H54 (cell line): ENCODE measurements at regions not wholly inside any gene's neighbourhood (a gene's known extent, or its start where the extent isn't known, plus 50 kb on each side); places are given as distances from the start of the nearest gene placed in this dataset.
"Not testable (repeated sequence)": the region's sequence is repeated elsewhere in the genome, so short reads cannot be mapped to it uniquely, and the experiment has no call there.

Experiments
- DNase-seq: peaks from one replicate; pipeline ENCODE4 v3.0.0; 2011; ENCODE audit warnings: low spot score, mixed read lengths; ENCODE audit not compliant: insufficient read length
- FAIRE-seq: peaks from 3 replicates; lab custom pipeline; 2011; peaks lifted over from hg19 to GRCh38; lab: Jason Lieb, UNC
- POLR2A ChIP-seq: IDR thresholded peaks from 2 replicates; pipeline ENCODE4 v1.6.1; 2011; ENCODE audit warnings: low read depth, mild to moderate bottlenecking, low read length

DNA sequence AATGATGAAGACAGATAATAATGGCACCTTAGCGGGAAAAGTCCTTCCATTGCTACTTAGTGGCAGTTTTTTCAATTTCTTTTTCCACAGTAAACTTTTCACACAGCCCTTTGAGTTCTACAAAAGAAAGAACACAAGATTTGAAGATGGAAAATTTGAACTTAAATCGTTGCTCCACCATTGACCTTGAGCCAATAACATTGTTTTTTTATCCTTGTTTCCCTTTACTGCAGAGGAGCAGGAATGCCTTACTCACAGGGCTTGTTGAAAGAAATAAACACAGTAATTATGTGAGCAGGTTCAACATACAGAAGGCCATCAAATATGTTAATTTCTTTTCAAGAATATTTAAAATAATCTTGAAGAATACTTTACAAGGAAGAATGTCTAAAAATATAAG lies 181.5 kb upstream of the KRR1 start:
- TF ChIP-seq POLR2A, result no peak
- FAIRE-seq (no peak), DNase-seq (no peak)

DNA sequence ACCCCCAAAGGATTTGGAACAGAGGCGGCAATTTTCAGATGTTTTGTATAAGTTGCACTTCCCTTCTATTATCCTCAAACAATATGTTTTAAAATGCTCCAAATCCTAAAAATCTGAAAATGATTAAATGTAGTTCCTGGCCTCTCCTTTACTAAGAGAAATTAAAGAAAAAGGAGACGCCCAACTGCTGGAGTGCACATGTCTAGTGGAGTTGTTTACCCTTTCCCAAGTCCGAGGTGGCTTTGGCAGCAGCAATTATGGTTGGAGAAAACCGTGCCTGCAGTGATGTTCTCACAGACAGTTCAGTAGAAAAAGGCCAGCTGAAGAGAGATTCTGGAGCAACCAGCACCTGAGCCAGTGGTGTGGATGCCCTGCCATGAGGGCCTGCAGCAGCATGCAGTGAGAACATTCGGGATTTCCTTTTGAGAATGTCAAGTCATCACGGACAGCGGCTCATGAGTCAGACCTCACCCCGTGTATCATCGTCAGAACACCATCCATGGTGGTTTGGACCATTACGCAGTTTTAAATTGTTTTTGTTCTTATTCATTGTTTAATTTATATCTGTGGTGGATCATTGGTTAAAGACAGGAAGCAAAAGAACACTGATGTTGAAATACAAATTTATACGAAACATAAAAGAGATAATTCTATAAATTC lies 179.0 kb upstream of the KRR1 start:
- peak; percentile 40 for DNase-seq
- no peak for TF ChIP-seq POLR2A
- peak; percentile 99 for FAIRE-seq

DNA sequence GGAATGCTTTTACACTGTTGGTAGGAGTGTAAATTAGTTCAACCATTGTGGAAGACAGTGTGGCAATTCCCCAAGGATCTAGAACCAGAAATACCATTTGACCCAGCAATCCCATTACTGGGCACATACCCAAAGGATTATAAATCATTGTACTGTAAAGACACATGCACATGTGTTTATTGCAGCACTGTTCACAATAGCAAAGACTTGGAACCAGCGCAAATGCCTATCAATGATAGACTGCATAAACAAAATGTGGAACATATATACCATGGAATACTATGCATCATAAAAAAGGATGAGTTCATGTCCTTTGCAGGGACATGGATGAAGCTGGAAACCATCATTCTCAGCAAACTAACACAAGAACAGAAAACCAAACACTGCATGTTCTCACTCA lies 174.8 kb upstream of the KRR1 start:
- not testable (repeated sequence) for DNase-seq, FAIRE-seq

DNA sequence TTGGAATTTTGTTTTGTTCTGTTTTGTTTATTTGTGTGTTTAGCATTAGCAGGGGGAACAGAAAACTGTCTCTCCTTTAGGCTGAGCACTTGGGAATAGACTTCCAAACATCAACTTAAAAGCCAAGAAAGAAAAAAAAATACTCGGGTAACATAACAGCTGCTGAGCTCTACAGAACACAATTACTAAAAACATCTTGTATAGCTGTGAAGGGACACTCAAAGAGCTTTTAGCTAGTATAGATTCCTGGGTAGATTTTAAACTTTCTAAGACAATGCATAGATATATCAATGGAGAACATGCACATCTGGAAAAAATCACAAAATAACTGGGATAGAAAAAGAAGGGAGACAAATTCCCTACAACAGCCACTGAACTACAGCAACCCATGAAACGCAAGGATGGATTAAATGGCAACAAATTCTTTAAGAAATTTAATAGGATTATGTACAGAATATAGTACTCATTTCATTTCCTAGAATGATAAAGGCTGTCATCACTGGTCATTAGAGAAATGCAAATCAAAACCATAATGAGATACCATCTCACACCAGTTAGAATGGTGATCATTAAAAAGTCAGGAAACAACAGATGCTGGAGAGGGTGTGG lies 174.3 kb upstream of the KRR1 start:
- no peak for DNase-seq
- no peak for FAIRE-seq
- no peak for TF ChIP-seq POLR2A

DNA sequence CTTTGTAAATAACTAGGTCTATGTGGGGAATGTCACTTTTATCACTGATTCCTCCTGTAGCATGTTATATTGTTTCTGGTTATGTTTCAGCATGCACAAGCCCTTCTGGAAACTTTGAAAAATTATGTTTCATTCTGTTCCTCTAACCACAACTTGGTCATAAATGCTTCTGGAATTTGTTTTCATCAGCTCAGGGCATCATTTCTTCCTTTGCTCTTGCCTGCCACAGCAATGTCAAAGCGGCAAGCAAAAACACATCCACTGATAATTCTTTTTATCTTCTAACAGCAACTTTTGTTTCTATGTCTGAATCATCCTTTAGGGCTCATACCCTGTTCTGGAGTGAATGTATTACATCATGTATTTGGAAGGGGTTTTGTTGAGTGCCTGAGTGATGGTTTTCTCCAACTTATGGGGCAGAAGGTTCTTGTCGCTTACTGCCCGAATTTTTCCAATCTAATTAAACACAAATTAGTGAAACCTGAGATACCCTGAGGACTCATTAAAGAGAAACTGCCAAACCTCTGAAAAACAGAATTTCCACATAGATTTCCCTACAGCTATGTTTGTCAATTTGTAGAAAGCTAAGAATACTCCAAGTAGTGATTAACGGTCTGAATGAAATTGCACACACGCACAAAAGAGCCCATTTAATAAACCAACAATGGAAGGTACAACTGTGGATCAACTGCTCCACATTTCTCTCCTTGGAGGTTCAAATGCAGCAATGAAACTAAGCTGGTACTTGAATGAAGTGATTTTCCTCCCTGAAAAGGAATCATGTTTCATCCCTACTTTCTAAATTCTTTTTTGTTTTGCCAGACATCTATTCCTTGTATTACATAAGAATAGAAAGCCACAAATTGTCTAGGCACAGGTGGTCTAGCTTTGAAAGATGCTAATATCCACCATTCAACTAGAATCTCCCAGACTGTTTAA lies 173.5 kb upstream of the KRR1 start:
- FAIRE-seq (peak; percentile 82), DNase-seq (no peak)

DNA sequence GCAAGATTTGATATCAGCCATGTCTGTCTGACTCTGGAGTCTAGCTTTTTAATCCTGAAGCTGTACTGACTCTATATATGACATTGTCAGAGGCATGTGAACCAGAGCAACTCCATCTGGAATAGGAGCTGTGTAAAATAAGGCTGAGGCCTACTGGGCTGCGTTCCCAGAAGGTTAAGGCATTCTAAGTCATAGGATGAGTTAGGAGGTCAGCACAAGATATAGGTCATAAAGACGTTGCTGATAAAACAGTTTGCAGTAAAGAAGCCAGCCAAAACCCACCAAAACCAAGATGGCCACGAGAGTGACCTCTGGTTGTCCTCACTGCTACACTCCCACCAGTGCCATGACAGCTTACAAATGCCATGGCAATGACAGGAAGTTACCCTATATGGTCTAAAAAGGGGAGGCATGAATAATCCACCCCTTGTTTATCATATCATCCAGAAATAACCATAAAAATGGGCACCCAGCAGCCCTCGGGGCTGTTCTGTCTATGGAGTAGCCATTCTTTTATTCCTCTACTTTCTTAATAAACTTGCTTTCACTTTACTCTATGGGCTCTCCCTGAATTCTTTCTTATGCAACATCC lies 172.7 kb upstream of the KRR1 start:
- DNase-seq, result not testable (repeated sequence)

More for the DNA sequence above, 173.5 kb upstream of the KRR1 start:
- TF ChIP-seq POLR2A, result no peak

DNA sequence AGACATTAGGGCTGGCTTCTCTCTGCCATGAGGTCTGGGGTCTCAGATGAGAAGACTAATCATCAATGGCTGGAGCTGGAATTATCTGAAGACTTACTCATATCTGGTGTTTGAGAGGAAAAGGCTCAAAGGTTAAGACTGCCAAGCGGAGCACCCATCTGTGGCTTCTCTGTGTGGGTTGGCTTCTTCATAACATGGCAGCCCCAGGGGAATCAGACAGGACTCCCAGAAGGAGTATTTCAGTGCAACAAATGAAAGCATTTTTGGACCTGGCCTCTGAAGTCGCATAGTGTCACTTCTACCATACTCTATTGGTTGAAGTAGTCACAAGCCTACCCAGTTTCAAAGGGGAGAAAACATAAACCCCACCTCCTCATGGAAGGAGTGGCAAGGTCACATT lies 171.8 kb upstream of the KRR1 start:
- no peak for TF ChIP-seq POLR2A
- DNase-seq (no peak), FAIRE-seq (peak; percentile 55)

More for the DNA sequence above, 172.7 kb upstream of the KRR1 start:
- FAIRE-seq, result not testable (repeated sequence)

DNA sequence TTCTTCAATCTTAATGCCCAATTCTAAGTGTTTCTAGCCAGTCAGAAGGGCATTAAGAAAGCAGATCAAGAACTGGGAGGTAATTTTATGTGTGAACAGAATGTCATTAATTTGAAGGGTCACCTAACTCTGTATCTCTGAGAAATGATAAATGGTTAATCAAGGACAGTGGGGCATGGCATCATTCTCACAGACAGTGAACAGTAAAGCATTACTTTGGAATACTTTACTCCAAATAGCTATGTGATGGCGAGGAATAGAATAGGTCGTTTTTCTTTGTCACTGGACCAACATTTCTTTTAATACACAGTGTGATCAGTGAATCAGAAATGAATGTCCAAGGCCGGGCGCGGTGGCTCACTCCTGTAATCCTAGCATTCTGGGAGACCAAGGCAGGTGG lies 166.1 kb upstream of the KRR1 start:
- DNase-seq, result no peak
- no peak for FAIRE-seq
- TF ChIP-seq POLR2A, result no peak

DNA sequence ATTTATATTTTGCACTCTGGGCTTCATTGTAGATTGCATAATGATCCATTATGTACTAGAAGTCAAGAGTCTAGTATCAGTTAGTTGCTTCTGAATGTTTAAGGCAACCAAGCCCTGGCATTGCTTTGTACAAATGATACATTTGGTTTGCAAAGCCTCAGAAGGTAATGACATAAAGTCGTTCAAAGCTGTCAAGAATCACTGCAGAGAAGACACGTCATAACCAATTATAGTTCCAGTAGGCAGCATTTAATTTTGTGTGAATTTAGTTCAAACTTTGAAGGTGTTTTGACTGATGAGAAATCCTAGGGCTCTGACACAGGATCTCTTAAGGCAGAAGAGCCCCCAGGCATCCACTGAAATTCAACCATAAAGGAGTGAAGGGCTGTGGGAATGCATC lies 163.0 kb upstream of the KRR1 start:
- no peak for FAIRE-seq

DNA sequence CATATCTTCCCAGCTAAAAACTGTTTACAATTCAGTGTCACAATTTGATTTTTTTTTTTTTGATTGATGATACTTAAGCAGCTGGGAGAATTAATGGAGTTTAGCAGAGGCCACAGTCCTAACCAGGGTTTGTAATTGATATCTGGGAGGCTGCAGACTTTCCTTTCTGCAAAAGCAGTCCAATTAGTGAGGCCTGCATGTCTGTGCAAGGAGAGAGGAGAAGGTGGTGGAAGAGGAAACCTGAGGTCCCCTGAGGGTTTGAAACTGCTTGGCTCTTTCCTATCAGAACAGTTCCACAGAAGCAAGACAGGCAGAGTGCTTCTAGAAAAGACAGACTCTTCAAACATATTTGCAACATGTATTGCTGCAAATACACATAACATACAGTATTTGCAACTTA lies 160.8 kb upstream of the KRR1 start:
- DNase-seq, result no peak
- TF ChIP-seq POLR2A, result no peak
- peak; percentile 33 for FAIRE-seq

More for the DNA sequence above, 163.0 kb upstream of the KRR1 start:
- no peak for DNase-seq
- no peak for TF ChIP-seq POLR2A

DNA sequence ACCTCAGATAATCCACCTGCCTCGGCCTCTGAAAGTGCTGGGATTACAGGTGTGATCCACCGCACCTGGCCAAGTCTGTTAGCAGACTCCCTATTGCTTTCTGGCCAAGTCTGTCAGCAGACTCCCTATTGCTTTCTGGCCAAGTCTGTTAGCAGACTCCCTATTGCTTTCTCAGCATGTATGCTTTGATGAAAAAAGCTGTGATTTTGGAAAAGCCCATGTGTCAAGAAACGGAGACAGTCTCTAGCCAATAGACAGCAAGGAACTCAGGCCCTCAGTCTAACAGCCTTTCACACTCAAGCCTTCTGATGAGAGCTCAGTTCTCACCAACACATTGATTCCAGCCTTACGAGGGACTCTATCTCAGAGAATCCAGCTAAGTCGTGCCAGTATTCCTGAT lies 158.8 kb upstream of the KRR1 start:
- no peak for FAIRE-seq
- no peak for DNase-seq
- TF ChIP-seq POLR2A, result no peak

DNA sequence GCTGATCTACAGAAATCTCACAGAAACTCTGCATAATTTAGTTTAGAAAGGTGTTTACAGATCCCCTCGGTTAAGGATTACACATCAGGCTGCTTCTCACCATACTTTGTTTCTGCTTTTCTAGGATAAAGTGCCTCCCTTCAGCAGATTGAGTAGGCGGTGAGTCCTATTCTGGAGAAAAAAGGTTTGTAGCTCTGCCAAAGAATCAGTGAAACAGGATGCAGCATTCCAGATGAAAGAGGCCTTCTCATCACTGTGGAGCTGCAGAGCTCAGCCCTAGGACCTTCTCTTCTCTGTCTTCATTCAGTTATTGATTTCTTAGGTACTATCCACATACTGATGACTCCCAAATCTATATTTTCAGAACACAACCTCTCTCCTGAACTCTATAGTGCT lies 155.5 kb upstream of the KRR1 start:
- FAIRE-seq (peak; percentile 66), DNase-seq (no peak)
- no peak for TF ChIP-seq POLR2A

DNA sequence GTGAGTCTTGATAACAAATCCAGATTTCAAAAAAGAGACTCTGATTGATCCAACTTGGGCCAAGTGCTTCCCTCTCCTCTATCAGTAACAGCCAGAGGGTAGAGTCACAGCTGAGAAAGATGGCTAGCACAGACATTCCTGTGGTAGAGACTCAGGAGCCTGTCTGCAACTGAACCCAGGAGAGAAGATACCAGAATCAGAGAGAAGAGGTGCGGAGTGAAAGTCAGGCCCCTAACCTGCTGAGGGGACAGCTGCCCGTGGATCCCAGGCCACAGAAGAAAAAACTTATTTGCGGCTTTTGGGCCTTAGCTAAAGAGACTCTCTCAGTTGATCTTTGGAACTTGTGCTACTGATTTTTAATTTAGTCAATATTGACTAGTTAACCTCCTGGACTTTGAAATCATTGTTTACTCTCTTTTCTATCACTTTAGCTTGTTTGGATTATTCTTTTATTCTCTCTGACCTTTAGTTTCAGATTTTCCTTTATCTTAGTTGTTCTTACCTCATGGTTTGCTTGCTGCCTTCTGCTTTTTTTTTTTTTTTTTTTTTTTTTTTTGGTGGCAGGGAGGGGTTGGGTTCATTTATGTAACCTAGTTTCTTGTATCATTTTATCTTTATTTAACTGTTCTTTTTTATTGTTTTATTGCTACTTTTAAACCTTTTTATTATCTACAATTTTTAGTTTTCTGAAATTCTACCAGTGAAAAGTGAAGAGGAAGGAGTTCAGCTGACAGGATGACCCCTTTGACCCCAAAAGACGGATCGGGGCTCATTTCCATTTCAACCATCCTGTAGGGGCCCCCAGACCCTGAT lies 154.9 kb upstream of the KRR1 start:
- FAIRE-seq, result peak; percentile 11
- DNase-seq, result no peak
- no peak for TF ChIP-seq POLR2A
